A549 (cell line): ENCODE measurements at regions not wholly inside any gene's neighbourhood (a gene's known extent, or its start where the extent isn't known, plus 50 kb on each side); places are given as distances from the start of the nearest gene placed in this dataset.

ENCODE experiments used
- EP300 ChIP-seq, 2 experiments: fragments of >200 bp; sonication (Bioruptor Twin); formaldehyde crosslinking; IDR thresholded peaks; 2 replicates in 1 of 2; 3 replicates in 1 of 2; pipeline ENCODE4 v1.6.1; 2016 to 2017
- ESRRA ChIP-seq: fragments of 150-350 bp; IDR thresholded peaks from 2 replicates; pipeline ENCODE4 v1.6.1; 2014; ENCODE audit warnings: mild to moderate bottlenecking, low read length, borderline replicate concordance
- MAZ ChIP-seq: fragments of 150-350 bp; IDR thresholded peaks from 2 replicates; pipeline ENCODE4 v1.6.1; 2014; ENCODE audit warnings: antibody characterized with exemption, low read depth, low read length, borderline replicate concordance
- MYC ChIP-seq: IDR thresholded peaks from 2 replicates; pipeline ENCODE4 v1.6.1; 2012; ENCODE audit warnings: mild to moderate bottlenecking, inconsistent platforms, low read length, improper control_type of control experiment, borderline replicate concordance
- POLR2A ChIP-seq: IDR thresholded peaks from 2 replicates; pipeline ENCODE4 v1.6.1; 2012; ENCODE audit warnings: mild to moderate bottlenecking, low read length
- RCOR1 ChIP-seq: fragments of 150-350 bp; IDR thresholded peaks from 2 replicates; pipeline ENCODE4 v1.6.1; 2014; ENCODE audit warnings: antibody characterized with exemption, low read length, low read depth
- RFX5 ChIP-seq: fragments of 450-650 bp; IDR thresholded peaks from 2 replicates; pipeline ENCODE4 v1.7.1; 2014; ENCODE audit warnings: antibody characterized with exemption, mild to moderate bottlenecking, moderate library complexity
- TP53 ChIP-seq: fragments of 250-450 bp; sonication (Bioruptor Pico); IDR thresholded peaks from 2 replicates; pipeline ENCODE4 v1.5.0; 2021; ENCODE audit warnings: mild to moderate bottlenecking, moderate library complexity
- TF ChIP-seq, protein P1 (sequence below): fragments of >200 bp; sonication (Bioruptor Twin); formaldehyde crosslinking; IDR thresholded peaks from 3 replicates; pipeline ENCODE4 v1.5.1; 2016
- TF ChIP-seq, protein P2 (sequence below): fragments of 450-650 bp; IDR thresholded peaks from 2 replicates; pipeline ENCODE4 v1.6.1; 2014; ENCODE audit warnings: antibody characterized with exemption
- TF ChIP-seq, protein P3 (sequence below): IDR thresholded peaks from 2 replicates; pipeline ENCODE4 v1.6.1; 2012

DNA sequence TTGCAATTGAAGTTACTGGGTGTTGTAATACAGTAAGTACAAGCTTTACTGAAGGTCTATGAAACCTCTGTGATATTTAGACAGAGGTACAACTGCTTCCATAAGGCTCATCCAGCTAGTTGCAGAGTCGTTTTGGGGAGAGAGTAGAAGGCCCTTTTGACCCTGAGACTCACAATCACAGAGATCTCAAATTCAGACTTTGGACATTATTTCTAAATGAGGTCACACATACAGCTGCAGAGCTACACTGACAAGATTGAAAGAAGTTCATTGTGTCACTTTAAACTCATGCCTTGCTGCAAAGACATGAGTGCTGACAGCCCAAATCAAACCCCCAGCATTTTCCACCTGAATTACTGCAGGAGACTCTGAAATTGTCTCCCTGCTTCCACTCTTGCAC is 205.9 kb upstream of the TMEM161B start:
- TF ChIP-seq ESRRA (no peak), MYC (no peak), MAZ (no peak), POLR2A (no peak), RFX5 (no peak), RCOR1 (no peak), EP300 (IDR thresholded peaks at IDR 0.05) (no peak), TP53 (no peak)
- TF ChIP-seq, protein P1, sequence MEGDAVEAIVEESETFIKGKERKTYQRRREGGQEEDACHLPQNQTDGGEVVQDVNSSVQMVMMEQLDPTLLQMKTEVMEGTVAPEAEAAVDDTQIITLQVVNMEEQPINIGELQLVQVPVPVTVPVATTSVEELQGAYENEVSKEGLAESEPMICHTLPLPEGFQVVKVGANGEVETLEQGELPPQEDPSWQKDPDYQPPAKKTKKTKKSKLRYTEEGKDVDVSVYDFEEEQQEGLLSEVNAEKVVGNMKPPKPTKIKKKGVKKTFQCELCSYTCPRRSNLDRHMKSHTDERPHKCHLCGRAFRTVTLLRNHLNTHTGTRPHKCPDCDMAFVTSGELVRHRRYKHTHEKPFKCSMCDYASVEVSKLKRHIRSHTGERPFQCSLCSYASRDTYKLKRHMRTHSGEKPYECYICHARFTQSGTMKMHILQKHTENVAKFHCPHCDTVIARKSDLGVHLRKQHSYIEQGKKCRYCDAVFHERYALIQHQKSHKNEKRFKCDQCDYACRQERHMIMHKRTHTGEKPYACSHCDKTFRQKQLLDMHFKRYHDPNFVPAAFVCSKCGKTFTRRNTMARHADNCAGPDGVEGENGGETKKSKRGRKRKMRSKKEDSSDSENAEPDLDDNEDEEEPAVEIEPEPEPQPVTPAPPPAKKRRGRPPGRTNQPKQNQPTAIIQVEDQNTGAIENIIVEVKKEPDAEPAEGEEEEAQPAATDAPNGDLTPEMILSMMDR: no peak
- TF ChIP-seq, protein P2, sequence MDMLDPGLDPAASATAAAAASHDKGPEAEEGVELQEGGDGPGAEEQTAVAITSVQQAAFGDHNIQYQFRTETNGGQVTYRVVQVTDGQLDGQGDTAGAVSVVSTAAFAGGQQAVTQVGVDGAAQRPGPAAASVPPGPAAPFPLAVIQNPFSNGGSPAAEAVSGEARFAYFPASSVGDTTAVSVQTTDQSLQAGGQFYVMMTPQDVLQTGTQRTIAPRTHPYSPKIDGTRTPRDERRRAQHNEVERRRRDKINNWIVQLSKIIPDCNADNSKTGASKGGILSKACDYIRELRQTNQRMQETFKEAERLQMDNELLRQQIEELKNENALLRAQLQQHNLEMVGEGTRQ: no peak
- TF ChIP-seq, protein P3, sequence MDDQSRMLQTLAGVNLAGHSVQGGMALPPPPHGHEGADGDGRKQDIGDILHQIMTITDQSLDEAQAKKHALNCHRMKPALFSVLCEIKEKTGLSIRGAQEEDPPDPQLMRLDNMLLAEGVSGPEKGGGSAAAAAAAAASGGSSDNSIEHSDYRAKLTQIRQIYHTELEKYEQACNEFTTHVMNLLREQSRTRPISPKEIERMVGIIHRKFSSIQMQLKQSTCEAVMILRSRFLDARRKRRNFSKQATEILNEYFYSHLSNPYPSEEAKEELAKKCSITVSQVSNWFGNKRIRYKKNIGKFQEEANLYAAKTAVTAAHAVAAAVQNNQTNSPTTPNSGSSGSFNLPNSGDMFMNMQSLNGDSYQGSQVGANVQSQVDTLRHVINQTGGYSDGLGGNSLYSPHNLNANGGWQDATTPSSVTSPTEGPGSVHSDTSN: no peak
